ENCODE measurements at regions not wholly inside any gene's neighbourhood (a gene's known extent, or its start where the extent isn't known, plus 50 kb on each side); places are given as distances from the start of the nearest gene placed in this dataset.

DNA sequence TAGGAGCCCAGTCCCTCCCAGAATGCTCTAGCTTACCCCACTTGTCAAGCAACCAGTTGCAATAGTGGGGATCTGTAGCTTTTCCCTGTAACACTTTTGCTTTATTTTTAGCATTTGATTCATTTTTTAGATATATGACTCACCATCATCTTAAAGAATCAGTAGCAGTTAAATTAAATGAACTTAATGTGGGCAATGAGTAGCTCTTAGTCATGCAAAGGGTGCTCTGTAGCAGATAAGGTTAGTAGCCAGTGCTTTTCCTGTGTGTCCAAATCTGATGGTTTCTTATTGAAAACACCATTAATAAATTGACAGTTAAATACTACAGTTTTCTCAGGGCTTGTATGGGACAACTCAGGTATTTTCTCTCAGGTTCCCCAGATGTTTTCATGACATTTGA is 311.8 kb downstream of the RERGL start:
- ATAC-seq: no peak
- TF ChIP-seq, protein P1, sequence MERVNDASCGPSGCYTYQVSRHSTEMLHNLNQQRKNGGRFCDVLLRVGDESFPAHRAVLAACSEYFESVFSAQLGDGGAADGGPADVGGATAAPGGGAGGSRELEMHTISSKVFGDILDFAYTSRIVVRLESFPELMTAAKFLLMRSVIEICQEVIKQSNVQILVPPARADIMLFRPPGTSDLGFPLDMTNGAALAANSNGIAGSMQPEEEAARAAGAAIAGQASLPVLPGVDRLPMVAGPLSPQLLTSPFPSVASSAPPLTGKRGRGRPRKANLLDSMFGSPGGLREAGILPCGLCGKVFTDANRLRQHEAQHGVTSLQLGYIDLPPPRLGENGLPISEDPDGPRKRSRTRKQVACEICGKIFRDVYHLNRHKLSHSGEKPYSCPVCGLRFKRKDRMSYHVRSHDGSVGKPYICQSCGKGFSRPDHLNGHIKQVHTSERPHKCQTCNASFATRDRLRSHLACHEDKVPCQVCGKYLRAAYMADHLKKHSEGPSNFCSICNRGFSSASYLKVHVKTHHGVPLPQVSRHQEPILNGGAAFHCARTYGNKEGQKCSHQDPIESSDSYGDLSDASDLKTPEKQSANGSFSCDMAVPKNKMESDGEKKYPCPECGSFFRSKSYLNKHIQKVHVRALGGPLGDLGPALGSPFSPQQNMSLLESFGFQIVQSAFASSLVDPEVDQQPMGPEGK (CRISPR knock-in tag; IDR thresholded peaks at IDR 0.05; ENCODE audit: borderline replicate concordance): no peak
- no peak for TF ChIP-seq ARNTL (CRISPR knock-in tag; IDR thresholded peaks at IDR 0.05; ENCODE audit: borderline replicate concordance, low read depth)

DNA sequence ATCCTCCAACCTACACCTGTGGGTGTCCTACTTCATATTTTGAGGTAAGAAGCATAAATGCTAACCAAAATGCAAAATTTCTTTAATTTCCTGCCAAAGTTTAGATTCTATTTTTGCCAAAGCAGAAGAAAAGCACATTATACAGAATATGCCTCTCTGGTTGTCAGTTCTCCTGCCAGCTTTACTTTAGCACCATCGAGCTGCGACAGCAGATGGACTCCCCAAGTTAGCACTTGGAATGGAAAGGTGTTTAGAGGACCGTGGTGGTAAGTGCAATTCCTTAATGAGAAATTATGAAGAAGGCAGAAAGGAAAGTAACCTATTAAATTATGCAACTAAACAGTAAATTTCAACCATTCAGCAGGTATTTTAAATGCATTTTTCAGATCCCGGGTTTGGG is 326.6 kb downstream of the RERGL start:
- TF ChIP-seq SNAI2 (CRISPR knock-in tag; IDR thresholded peaks at IDR 0.05) (no peak), ZNF8 (CRISPR knock-in tag; IDR thresholded peaks at IDR 0.05) (no peak), ZNF565 (CRISPR knock-in tag; conservative IDR thresholded peaks at IDR 0.05; ENCODE audit: low read depth) (no peak), ESRRG (CRISPR knock-in tag; IDR thresholded peaks at IDR 0.05) (no peak), PPARA (CRISPR knock-in tag; IDR thresholded peaks at IDR 0.05; ENCODE audit: borderline replicate concordance) (no peak), TOX (CRISPR knock-in tag; IDR thresholded peaks at IDR 0.05; ENCODE audit: borderline replicate concordance) (no peak), ZFP3 (CRISPR knock-in tag; IDR thresholded peaks at IDR 0.05) (no peak)
- TF ChIP-seq, protein P1 (CRISPR knock-in tag; IDR thresholded peaks at IDR 0.05; ENCODE audit: borderline replicate concordance): no peak
- TF ChIP-seq, protein P2, sequence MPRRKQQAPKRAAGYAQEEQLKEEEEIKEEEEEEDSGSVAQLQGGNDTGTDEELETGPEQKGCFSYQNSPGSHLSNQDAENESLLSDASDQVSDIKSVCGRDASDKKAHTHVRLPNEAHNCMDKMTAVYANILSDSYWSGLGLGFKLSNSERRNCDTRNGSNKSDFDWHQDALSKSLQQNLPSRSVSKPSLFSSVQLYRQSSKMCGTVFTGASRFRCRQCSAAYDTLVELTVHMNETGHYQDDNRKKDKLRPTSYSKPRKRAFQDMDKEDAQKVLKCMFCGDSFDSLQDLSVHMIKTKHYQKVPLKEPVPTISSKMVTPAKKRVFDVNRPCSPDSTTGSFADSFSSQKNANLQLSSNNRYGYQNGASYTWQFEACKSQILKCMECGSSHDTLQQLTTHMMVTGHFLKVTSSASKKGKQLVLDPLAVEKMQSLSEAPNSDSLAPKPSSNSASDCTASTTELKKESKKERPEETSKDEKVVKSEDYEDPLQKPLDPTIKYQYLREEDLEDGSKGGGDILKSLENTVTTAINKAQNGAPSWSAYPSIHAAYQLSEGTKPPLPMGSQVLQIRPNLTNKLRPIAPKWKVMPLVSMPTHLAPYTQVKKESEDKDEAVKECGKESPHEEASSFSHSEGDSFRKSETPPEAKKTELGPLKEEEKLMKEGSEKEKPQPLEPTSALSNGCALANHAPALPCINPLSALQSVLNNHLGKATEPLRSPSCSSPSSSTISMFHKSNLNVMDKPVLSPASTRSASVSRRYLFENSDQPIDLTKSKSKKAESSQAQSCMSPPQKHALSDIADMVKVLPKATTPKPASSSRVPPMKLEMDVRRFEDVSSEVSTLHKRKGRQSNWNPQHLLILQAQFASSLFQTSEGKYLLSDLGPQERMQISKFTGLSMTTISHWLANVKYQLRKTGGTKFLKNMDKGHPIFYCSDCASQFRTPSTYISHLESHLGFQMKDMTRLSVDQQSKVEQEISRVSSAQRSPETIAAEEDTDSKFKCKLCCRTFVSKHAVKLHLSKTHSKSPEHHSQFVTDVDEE (CRISPR knock-in tag; IDR thresholded peaks at IDR 0.05): no peak
- ATAC-seq: no peak

DNA sequence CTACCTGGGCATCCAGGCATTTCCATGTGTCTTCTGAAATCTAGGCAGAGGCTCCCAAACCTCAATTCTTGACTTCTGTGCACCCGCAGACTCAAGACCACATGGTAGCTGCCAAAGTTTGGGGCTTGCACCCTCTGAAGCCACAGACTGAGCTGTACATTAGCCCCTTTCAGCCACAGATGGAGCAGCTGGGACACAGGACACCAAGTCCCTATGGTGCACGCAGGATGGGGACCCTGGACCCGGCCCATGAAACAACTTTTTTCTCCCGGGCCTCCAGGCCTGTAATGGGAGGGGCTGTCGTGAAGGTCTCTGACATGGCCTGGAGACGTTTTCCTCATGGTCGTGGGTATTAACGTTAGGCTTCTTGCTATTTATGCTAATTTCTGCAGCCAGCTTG is 330.0 kb downstream of the RERGL start:
- TF ChIP-seq, protein P3, sequence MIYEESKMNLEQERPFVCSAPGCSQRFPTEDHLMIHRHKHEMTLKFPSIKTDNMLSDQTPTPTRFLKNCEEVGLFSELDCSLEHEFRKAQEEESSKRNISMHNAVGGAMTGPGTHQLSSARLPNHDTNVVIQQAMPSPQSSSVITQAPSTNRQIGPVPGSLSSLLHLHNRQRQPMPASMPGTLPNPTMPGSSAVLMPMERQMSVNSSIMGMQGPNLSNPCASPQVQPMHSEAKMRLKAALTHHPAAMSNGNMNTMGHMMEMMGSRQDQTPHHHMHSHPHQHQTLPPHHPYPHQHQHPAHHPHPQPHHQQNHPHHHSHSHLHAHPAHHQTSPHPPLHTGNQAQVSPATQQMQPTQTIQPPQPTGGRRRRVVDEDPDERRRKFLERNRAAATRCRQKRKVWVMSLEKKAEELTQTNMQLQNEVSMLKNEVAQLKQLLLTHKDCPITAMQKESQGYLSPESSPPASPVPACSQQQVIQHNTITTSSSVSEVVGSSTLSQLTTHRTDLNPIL (CRISPR knock-in tag; IDR thresholded peaks at IDR 0.05; ENCODE audit: low read depth): no peak
- TF ChIP-seq ZC3H10 (CRISPR knock-in tag; IDR thresholded peaks at IDR 0.05) (no peak), PPARA (CRISPR knock-in tag; IDR thresholded peaks at IDR 0.05; ENCODE audit: borderline replicate concordance) (no peak), ZNF565 (CRISPR knock-in tag; conservative IDR thresholded peaks at IDR 0.05; ENCODE audit: low read depth) (no peak), BACH2 (CRISPR knock-in tag; IDR thresholded peaks at IDR 0.05; ENCODE audit: borderline replicate concordance) (no peak), ARNTL (CRISPR knock-in tag; IDR thresholded peaks at IDR 0.05; ENCODE audit: borderline replicate concordance, low read depth) (no peak), ZFP30 (CRISPR knock-in tag; IDR thresholded peaks at IDR 0.05) (no peak), ZNF8 (CRISPR knock-in tag; IDR thresholded peaks at IDR 0.05) (no peak), ZFP3 (CRISPR knock-in tag; IDR thresholded peaks at IDR 0.05) (no peak), CSDC2 (CRISPR knock-in tag; IDR thresholded peaks at IDR 0.05) (no peak), OSR1 (CRISPR knock-in tag; IDR thresholded peaks at IDR 0.05) (no peak), ZNF70 (CRISPR knock-in tag; IDR thresholded peaks at IDR 0.05) (no peak), ESRRG (CRISPR knock-in tag; IDR thresholded peaks at IDR 0.05) (no peak), TCF4 (CRISPR knock-in tag; IDR thresholded peaks at IDR 0.05; ENCODE audit: borderline replicate concordance) (no peak), ISL1 (CRISPR knock-in tag; IDR thresholded peaks at IDR 0.05) (no peak), RARB (CRISPR knock-in tag; IDR thresholded peaks at IDR 0.05) (no peak)
- TF ChIP-seq, protein P4, sequence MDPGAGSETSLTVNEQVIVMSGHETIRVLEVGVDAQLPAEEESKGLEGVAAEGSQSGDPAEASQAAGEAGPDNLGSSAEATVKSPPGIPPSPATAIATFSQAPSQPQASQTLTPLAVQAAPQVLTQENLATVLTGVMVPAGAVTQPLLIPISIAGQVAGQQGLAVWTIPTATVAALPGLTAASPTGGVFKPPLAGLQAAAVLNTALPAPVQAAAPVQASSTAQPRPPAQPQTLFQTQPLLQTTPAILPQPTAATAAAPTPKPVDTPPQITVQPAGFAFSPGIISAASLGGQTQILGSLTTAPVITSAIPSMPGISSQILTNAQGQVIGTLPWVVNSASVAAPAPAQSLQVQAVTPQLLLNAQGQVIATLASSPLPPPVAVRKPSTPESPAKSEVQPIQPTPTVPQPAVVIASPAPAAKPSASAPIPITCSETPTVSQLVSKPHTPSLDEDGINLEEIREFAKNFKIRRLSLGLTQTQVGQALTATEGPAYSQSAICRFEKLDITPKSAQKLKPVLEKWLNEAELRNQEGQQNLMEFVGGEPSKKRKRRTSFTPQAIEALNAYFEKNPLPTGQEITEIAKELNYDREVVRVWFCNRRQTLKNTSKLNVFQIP (CRISPR knock-in tag; IDR thresholded peaks at IDR 0.05; ENCODE audit: borderline replicate concordance, low read depth): no peak
- TF ChIP-seq, protein P1 (CRISPR knock-in tag; IDR thresholded peaks at IDR 0.05; ENCODE audit: borderline replicate concordance): no peak
- TF ChIP-seq, protein P2 (CRISPR knock-in tag; IDR thresholded peaks at IDR 0.05): no peak
- TF ChIP-seq, protein P5, sequence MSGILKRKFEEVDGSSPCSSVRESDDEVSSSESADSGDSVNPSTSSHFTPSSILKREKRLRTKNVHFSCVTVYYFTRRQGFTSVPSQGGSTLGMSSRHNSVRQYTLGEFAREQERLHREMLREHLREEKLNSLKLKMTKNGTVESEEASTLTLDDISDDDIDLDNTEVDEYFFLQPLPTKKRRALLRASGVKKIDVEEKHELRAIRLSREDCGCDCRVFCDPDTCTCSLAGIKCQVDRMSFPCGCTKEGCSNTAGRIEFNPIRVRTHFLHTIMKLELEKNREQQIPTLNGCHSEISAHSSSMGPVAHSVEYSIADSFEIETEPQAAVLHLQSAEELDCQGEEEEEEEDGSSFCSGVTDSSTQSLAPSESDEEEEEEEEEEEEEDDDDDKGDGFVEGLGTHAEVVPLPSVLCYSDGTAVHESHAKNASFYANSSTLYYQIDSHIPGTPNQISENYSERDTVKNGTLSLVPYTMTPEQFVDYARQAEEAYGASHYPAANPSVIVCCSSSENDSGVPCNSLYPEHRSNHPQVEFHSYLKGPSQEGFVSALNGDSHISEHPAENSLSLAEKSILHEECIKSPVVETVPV (CRISPR knock-in tag; IDR thresholded peaks at IDR 0.05): no peak

More for the DNA sequence above, 330.0 kb downstream of the RERGL start:
- no peak for ATAC-seq
